Naive B cell (primary cell): ENCODE measurements at regions not wholly inside any gene's neighbourhood (a gene's known extent, or its start where the extent isn't known, plus 50 kb on each side); places are given as distances from the start of the nearest gene placed in this dataset.
A peak's percentile ranks its signal among the peaks of the same experiment; 100 is the strongest.

Source experiments
- ATAC-seq, 2 donors: fragments of 150-1000 bp; cut with Tn5 transposase; 2 replicates each; pipeline ENCODE4 v1.10.0; 2021; ENCODE audit warnings: low read depth in 2 of 2, mild to moderate bottlenecking in 2 of 2, moderate library complexity in 2 of 2
- DNase-seq: peaks from one replicate; pipeline ENCODE4 v3.0.0; 2022
- H3K27ac Mint-ChIP-seq, 6 donors: one replicate each; pipeline ENCODE4 v1.8.0; 2020 to 2022; ENCODE audit warnings: mild to moderate bottlenecking in 6 of 6, mixed read lengths in 6 of 6, moderate library complexity in 5 of 6, inconsistent platforms in 2 of 6
- H3K27me3 Mint-ChIP-seq, 3 donors: one replicate each; pipeline ENCODE4 v1.8.0; 2021 to 2022; ENCODE audit warnings: mixed read lengths in 3 of 3, mild to moderate bottlenecking in 1 of 3
- H3K36me3 Mint-ChIP-seq, 2 donors: one replicate each; pipeline ENCODE4 v1.8.0; 2020 to 2022; ENCODE audit warnings: mixed read lengths in 2 of 2, inconsistent platforms in 1 of 2, mild to moderate bottlenecking in 1 of 2
- H3K4me1 Mint-ChIP-seq, 3 donors: one replicate each; pipeline ENCODE4 v1.8.0; 2020 to 2022; ENCODE audit warnings: mixed read lengths in 3 of 3, inconsistent platforms in 1 of 3, mild to moderate bottlenecking in 1 of 3, moderate library complexity in 1 of 3
- H3K4me3 Mint-ChIP-seq, 8 donors: one replicate each; pipeline ENCODE4 v1.8.0; 2020 to 2022; ENCODE audit warnings: mild to moderate bottlenecking in 8 of 8, mixed read lengths in 8 of 8, moderate library complexity in 8 of 8, inconsistent platforms in 2 of 8
- H3K9me3 Mint-ChIP-seq, 7 donors: one replicate each; pipeline ENCODE4 v1.8.0; 2020 to 2022; ENCODE audit warnings: mixed read lengths in 7 of 7, mild to moderate bottlenecking in 5 of 7, inconsistent platforms in 2 of 7, moderate library complexity in 1 of 7

DNA sequence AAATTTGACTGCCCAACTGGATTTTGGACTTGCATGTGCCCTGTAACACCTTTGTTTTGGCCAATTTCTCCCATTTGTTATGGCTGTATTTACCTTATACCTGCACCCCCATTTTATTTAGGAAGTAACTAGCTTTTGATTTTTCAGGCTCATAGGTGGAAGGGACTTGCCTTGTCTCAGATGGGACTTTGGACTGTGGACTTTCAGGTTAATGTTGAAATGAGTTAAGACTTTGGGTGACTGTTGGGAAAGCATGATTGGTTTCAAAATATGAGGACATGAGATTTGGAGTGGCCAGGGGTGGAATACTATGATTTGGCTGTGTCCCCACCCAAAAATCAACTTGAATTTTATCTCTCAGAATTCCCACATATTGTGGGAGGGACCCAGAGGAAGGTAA, 490.2 kb downstream of the PRR16 start:
- H3K27me3 Mint-ChIP-seq = no peaks in the 10 kb centered on the region

DNA sequence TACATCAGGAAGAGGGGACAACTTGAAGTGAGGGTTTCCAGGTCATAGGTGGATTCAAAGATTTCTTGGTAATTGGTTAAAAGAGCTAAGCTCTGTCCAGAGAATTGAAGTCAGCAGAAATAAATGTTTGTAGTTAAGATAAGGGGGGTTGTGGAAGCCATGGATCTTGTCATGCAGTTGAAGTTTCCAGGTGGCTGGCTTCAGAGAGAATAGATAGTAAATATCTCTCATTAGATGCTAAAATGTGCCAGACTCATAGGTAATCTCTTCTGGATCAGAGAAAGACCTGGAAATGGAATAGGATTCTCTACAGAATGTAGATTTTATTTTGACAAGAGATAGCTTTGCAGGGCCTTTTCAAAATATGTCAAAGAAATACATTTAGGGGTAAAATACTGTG, 491.7 kb downstream of the PRR16 start:
- Mint-ChIP-seq H3K9me3 (peaks cover 4 to 25% (median 19%) of the 10 kb centered on the region in 7 donors), H3K36me3 (no peaks in the 10 kb centered on the region)

More for the DNA sequence above, 490.2 kb downstream of the PRR16 start:
- H3K9me3 Mint-ChIP-seq = peaks cover 4 to 31% (median 19%) of the 10 kb centered on the region in 7 donors
- no peaks in the 10 kb centered on the region for H3K36me3 Mint-ChIP-seq
- H3K27ac Mint-ChIP-seq = peak overlapping the region in 1 of 6 donors; percentile 25
- no peaks in the 10 kb centered on the region for H3K4me1 Mint-ChIP-seq
- DNase-seq (no peak), ATAC-seq (no peak)
- H3K4me3 Mint-ChIP-seq = no peak overlapping the region

DNA sequence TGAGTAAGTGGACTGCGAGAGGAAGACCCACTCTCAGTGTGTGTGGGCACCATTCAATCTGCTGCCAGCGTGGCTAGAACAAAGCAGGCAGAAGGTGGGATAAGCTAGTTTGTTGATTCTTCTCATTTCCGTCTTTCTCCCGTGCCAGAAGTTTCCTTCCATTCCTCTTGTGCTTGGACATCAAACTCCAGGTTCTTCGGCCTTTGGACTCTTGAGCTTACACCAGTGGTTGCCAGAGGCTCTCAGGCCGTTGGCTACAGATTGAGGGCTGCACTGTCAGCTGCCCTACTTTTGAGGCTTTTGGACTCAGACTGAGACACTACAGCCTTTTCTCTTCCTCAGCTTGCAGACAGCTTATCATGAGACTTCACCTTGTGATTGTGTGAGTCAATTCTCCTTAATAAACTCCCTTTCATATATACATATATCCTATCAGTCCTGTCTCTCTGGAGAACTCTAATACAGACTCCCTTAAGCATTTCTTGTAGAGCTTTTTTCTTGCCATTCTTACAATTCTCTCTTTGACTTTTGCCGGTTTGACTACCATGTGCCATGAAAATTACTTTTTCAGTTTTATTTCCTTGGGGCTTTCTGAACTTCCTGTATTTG, 494.9 kb downstream of the PRR16 start:
- Mint-ChIP-seq H3K9me3 (peaks cover 0 to 9% (median 7%) of the 10 kb centered on the region in 7 donors), H3K4me3 (no peak overlapping the region), H3K4me1 (no peaks in the 10 kb centered on the region), H3K27ac (no peak overlapping the region), H3K36me3 (no peaks in the 10 kb centered on the region), H3K27me3 (no peaks in the 10 kb centered on the region)
- no peak for DNase-seq
- ATAC-seq = no peak

More for the DNA sequence above, 491.7 kb downstream of the PRR16 start:
- no peak for ATAC-seq
- no peaks in the 10 kb centered on the region for H3K4me1 Mint-ChIP-seq
- H3K4me3 Mint-ChIP-seq = peak overlapping the region in 1 of 8 donors; percentile 10
- no peaks in the 10 kb centered on the region for H3K27me3 Mint-ChIP-seq
- peak overlapping the region in 1 of 6 donors; percentile 5 for H3K27ac Mint-ChIP-seq
- DNase-seq = no peak

DNA sequence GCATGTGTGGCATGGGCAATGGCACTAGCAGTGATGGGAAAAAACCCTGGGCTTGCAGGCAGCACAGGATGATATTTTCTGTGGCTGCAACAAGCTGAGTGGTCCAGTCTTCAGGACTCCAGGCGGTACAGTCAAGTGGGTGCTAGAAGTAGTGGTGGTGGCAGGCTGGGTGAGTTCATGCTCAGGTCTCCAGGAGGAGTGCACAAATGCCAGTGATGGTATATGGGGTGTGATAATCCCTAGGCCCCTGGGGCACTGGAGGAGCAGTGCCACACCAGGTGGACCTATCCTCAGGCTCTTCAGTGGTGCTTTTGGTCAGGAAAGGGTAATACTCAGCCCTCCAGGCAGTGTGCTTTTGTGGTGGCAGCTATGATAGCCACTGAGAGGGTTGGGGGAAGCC, 496.4 kb downstream of the PRR16 start:
- Mint-ChIP-seq H3K27ac (no peak overlapping the region), H3K4me3 (no peak overlapping the region), H3K36me3 (no peaks in the 10 kb centered on the region), H3K4me1 (no peaks in the 10 kb centered on the region), H3K27me3 (no peaks in the 10 kb centered on the region), H3K9me3 (peaks cover 0 to 6% (median 4%) of the 10 kb centered on the region in 7 donors)
- no peak for ATAC-seq
- DNase-seq = no peak

DNA sequence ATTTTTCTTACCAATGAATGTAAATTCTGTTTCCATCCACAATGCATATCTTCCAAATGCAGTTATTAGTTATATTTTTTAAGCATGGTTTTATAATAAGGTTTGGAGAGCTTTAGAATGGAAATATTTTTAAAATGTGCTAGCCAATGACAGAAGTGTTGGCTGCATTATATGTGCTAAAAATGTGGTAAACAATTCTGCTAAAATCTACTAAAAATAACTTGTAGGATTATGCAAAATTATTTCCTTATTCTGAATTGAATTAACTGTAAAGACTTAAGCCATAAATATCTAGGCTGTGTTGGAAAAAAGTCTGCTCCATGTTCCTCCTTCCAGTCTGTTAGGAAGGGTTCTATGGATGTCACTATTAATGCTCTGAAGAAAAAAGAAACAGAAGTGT, 503.3 kb downstream of the PRR16 start:
- H3K27ac Mint-ChIP-seq = no peak overlapping the region
- DNase-seq = no peak
- no peaks in the 10 kb centered on the region for H3K4me1 Mint-ChIP-seq
- no peak overlapping the region for H3K4me3 Mint-ChIP-seq
- ATAC-seq = no peak
- H3K36me3 Mint-ChIP-seq = no peaks in the 10 kb centered on the region
- H3K9me3 Mint-ChIP-seq = peaks cover 0 to 7% (median 5%) of the 10 kb centered on the region in 7 donors
- no peaks in the 10 kb centered on the region for H3K27me3 Mint-ChIP-seq

DNA sequence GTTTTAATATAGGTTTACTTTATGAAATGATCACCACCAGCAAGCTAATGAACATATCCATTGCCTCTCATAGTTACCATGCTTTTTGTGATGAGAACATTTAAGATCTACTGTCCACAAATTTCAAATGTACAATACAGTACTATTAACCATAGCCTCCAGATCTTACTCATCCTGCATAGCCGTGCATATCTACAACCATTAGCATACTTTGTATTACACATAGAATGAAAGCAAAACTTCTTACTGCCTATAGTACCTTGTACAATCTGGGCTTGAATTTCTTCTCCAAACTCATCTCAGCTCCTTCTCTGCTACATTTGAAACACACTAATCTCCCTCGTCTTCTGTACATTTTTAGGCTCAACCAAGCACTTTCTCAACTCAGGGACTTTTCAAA, 510.6 kb downstream of the PRR16 start:
- H3K4me1 Mint-ChIP-seq = no peaks in the 10 kb centered on the region
- peaks cover 0 to 8% (median 4%) of the 10 kb centered on the region in 7 donors for H3K9me3 Mint-ChIP-seq
- ATAC-seq = no peak
- DNase-seq = no peak
- no peaks in the 10 kb centered on the region for H3K27me3 Mint-ChIP-seq
- H3K27ac Mint-ChIP-seq = no peak overlapping the region
- H3K4me3 Mint-ChIP-seq = no peak overlapping the region
- no peaks in the 10 kb centered on the region for H3K36me3 Mint-ChIP-seq

DNA sequence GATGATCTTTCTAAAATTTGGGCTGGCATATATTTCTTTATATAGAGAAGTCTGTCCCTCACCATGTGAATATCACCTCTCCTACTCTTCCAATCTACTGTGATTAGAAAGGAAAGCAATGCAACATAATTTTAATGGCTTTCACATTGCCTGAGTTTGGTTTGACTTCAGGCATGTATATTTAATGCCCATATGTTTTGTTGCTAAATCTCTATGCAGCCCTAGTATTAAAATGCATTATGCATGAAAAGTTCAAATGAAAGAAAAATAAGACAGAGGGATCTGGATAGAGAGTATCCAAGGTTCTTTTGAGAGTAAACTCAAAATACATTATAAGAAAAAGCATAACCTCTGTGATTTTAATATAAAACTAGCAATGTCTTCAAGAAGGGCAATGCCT, 518.3 kb downstream of the PRR16 start:
- ATAC-seq = no peak
- Mint-ChIP-seq H3K27me3 (no peaks in the 10 kb centered on the region), H3K27ac (no peak overlapping the region), H3K4me3 (no peak overlapping the region), H3K36me3 (no peaks in the 10 kb centered on the region), H3K9me3 (peaks cover 0 to 5% (median 0%) of the 10 kb centered on the region in 7 donors), H3K4me1 (no peaks in the 10 kb centered on the region)
- no peak for DNase-seq

DNA sequence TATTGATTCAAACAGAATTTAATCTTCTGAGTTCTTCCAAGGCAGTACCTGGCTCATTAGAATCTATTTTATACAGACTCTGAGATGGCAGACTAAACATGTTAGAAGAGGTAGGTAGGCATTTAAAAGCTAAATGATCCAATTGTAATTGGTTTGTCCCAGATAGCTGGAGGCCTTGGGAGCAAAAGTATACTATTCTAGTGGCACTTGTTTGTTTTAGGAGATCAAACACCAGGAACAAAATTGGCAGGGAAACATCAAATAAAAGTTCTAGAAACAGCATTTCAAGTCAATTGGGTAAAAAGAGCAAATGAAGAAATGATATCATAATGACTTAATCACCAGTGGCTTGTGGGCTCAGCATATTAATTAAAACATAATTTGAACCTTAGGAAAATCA, 521.4 kb downstream of the PRR16 start:
- Mint-ChIP-seq H3K4me3 (no peak overlapping the region), H3K4me1 (no peaks in the 10 kb centered on the region), H3K27me3 (no peaks in the 10 kb centered on the region), H3K9me3 (no peaks in the 10 kb centered on the region), H3K27ac (no peak overlapping the region), H3K36me3 (no peaks in the 10 kb centered on the region)
- no peak for DNase-seq
- ATAC-seq = no peak

DNA sequence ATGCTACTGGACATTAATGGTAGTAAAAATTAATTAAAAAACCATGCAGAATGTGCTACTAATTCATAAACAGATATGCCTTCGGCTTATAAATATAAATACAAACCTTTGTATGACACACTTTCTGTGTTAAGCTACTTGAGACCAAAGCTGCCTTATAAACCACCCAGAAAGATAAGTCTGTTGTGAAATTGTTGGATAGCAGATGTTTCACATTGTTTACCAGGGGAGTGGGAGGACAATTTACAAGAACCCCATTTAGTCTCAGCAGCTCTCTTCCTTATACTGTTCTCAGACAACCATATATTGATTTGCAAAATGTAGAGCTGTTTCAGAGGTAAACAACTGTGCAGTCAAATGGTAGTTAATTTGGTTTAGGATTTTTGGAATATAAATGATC, 524.4 kb downstream of the PRR16 start:
- no peaks in the 10 kb centered on the region for H3K36me3 Mint-ChIP-seq
- DNase-seq = no peak
- peaks cover 0 to 3% (median 0%) of the 10 kb centered on the region in 7 donors for H3K9me3 Mint-ChIP-seq
- H3K27ac Mint-ChIP-seq = no peak overlapping the region
- H3K4me1 Mint-ChIP-seq = no peaks in the 10 kb centered on the region
- no peak overlapping the region for H3K4me3 Mint-ChIP-seq
- ATAC-seq = no peak
- H3K27me3 Mint-ChIP-seq = no peaks in the 10 kb centered on the region

DNA sequence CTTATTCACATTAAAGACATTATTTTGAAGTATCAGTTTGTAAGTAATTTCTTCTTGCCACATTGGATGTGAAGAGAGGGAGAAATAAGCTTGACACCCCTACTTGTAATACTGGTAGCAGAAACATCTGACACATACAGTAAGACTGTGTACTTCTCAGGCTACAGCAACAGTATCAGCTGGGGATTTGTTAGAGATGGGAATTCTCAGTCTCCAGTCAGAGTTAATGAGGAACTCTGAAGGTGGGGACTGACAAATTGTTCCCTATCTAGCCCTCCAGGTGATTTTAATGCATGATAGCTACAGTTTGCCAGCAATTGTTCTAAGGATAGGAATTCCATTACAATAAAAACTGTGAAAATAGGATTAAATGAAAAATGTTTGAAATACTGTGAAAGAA, 524.8 kb downstream of the PRR16 start:
- Mint-ChIP-seq H3K9me3 (peaks cover 0 to 3% (median 0%) of the 10 kb centered on the region in 7 donors), H3K27me3 (no peaks in the 10 kb centered on the region)
- ATAC-seq = no peak

DNA sequence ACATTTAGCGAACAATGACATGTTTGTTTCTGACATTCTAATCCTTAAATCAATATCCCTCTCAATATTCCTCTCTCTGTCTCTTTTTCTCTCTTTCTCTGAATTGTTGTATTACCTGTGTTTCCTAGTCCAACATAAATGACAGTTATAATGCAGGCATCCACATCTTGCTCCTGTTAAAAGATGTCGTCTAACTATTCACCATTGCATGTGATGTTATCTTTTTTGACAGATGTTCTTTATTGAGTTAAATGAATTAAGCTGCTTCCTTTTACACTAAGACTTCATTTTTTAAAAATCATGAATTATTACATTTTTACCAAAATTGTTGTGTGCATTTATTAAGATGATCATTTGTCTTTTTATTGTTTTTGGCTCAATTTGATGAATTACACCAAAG, 527.5 kb downstream of the PRR16 start:
- Mint-ChIP-seq H3K9me3 (peaks cover 0 to 3% (median 0%) of the 10 kb centered on the region in 7 donors), H3K4me3 (no peak overlapping the region), H3K27ac (no peak overlapping the region), H3K27me3 (no peaks in the 10 kb centered on the region), H3K4me1 (no peaks in the 10 kb centered on the region), H3K36me3 (no peaks in the 10 kb centered on the region)
- ATAC-seq (no peak), DNase-seq (no peak)

More for the DNA sequence above, 524.8 kb downstream of the PRR16 start:
- no peak for DNase-seq
- H3K4me1 Mint-ChIP-seq = no peaks in the 10 kb centered on the region
- H3K27ac Mint-ChIP-seq = no peak overlapping the region
- no peak overlapping the region for H3K4me3 Mint-ChIP-seq
- H3K36me3 Mint-ChIP-seq = no peaks in the 10 kb centered on the region

DNA sequence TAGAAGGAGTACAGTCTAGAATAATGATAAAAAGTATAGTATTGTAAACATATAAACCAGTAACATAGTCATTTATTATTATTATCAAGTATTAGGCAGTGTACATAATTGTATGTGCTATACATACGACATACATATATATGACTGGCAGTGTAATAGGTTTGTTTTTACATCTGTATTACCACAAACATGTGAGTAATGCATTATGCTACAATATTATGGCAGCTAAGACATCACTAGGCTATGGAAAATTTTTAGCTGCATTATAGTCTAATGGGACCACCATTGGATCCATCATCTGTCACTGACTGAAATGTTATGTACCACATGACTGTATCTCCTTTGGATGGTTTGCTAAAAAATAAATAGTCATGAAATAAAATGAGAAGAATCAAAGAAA, 530.0 kb downstream of the PRR16 start:
- Mint-ChIP-seq H3K27me3 (no peaks in the 10 kb centered on the region), H3K27ac (no peak overlapping the region), H3K9me3 (peaks cover 0 to 3% (median 0%) of the 10 kb centered on the region in 7 donors), H3K36me3 (no peaks in the 10 kb centered on the region), H3K4me1 (no peaks in the 10 kb centered on the region), H3K4me3 (no peak overlapping the region)
- DNase-seq (no peak), ATAC-seq (no peak)

DNA sequence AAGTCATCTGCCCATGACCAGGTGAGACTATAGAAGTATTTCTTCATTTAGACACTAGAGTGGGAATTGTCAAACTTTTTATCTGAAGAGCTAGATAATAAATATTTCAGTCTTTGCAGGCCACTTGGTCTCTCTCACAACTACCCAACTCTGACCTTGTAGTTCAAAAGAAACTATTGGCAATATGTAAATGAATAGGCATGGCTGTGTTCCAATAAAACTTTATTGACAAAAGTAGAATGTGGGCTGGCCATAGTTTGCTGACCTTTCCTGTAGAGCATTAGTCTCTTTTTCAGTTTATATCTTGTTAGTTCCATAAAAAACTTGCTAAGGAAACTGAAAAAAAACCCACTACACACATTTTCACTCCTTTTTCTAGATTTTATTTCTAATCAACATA, 535.5 kb downstream of the PRR16 start:
- Mint-ChIP-seq H3K4me1 (no peaks in the 10 kb centered on the region), H3K27ac (no peak overlapping the region), H3K36me3 (no peaks in the 10 kb centered on the region), H3K27me3 (no peaks in the 10 kb centered on the region), H3K4me3 (no peak overlapping the region), H3K9me3 (peaks cover 0 to 3% (median 0%) of the 10 kb centered on the region in 7 donors)
- DNase-seq = no peak
- ATAC-seq = no peak

DNA sequence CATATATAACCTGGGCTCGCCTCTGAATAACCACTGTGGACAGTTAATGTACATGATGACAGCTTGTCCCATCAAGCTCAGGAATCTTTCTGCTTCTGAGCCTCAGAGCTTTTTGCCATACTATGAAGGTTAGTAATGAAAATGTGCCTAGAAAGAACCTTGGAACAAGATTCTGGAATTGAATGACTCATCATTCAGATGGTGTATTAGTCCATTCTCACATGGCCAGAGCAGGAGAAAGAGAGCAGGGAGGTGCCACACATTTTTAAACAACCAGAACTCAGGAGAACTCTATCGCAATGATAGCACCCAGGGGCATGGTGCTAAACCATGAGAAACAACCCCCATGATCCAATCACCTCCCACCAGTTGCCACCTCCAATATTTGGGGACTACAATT, 542.1 kb downstream of the PRR16 start:
- Mint-ChIP-seq H3K4me1 (no peaks in the 10 kb centered on the region), H3K27ac (no peak overlapping the region), H3K9me3 (no peaks in the 10 kb centered on the region), H3K36me3 (no peaks in the 10 kb centered on the region), H3K4me3 (no peak overlapping the region), H3K27me3 (no peaks in the 10 kb centered on the region)
- DNase-seq (no peak), ATAC-seq (no peak)

DNA sequence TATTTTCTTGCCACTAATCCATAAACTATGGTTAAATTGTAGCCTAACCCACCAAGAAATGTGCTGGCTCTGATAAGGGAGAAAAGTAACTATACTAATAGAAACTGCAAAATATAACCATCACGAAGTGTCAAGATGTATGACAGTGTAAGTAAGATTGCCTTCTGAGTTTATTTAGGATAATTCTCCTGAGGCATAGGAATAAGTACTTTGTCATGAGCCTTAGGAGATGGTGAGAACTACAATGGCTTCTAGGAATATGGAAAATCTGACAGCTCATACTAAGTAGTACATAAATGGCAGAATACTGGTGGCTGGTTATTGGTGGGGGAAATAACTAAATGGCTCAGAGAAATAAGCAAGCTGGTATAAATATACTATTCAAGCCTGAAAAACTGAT, 543.9 kb downstream of the PRR16 start:
- H3K36me3 Mint-ChIP-seq = no peaks in the 10 kb centered on the region
- H3K4me1 Mint-ChIP-seq = no peaks in the 10 kb centered on the region
- no peaks in the 10 kb centered on the region for H3K9me3 Mint-ChIP-seq
- ATAC-seq (no peak), DNase-seq (no peak)
- no peak overlapping the region for H3K27ac Mint-ChIP-seq
- H3K4me3 Mint-ChIP-seq = no peak overlapping the region
- H3K27me3 Mint-ChIP-seq = no peaks in the 10 kb centered on the region
